ENCODE measurements at regions not wholly inside any gene's neighbourhood (a gene's known extent, or its start where the extent isn't known, plus 50 kb on each side); places are given as distances from the start of the nearest gene placed in this dataset.

DNA sequence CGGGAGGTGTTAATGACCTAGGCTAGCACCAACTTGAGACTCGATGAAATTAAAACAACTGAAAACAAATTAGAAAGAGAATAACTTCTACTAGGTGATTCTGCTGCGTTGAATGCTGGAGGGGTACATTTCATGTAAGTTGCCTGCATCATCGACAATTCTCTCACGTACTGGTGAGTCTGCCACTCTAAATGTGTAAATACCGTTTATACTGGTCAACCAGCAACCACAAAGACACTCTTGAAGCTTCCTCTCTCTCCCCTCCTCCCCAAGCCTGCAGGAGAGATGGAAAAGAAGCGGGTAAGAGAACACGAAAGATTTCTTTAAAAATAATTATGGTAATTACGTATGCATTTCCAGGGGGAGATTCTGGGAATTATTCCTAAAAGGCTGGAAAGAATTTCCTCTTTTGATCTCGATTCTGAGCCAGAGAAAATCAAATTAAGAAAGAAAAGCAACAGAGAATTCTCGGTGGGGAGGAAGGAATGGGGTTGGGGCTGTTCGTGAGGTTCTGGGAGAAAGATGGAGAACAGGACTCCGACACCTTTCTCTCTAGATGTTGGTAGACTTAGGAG lies 68.6 kb upstream of the MRTFB start:
- POLR2A ChIA-PET (ENCODE audit: unreplicated experiment) = no interaction called here
- Histone ChIP-seq H3K4me1 (replicated peaks; ENCODE audit: insufficient read depth) (peaks cover 25% of the 10 kb centered on the region), H3K9me2 (ENCODE audit: insufficient read depth) (no peaks in the 10 kb centered on the region), H3K27me3 (ENCODE audit: insufficient read depth, low read depth) (no peaks in the 10 kb centered on the region), H3K27ac (no peak overlapping the region), H3K4me3 (no peak overlapping the region), H2AFZ (peak overlapping the region; percentile 61), H3F3A (ENCODE audit: insufficient read depth, low read depth) (no peaks in the 10 kb centered on the region), H4K20me1 (ENCODE audit: insufficient read depth) (no peaks in the 10 kb centered on the region), H3K9me3 (ENCODE audit: insufficient read depth, low read depth) (no peaks in the 10 kb centered on the region), H3K4me2 (peak overlapping the region; percentile 66), H3K36me3 (ENCODE audit: low read depth) (no peaks in the 10 kb centered on the region), H3K79me2 (ENCODE audit: low read depth) (no peaks in the 10 kb centered on the region)
- CTCF ChIA-PET = no interaction called here
- TF ChIP-seq EZH2 (IDR thresholded peaks at IDR 0.05; ENCODE audit: low read depth) = no peak
- intact Hi-C loops (cut with micrococcal nuclease; ENCODE audit: unreplicated experiment) = no loop called here
- BruUV-seq (replicated peaks) = no TSS peak
- DNase-seq = no peak

DNA sequence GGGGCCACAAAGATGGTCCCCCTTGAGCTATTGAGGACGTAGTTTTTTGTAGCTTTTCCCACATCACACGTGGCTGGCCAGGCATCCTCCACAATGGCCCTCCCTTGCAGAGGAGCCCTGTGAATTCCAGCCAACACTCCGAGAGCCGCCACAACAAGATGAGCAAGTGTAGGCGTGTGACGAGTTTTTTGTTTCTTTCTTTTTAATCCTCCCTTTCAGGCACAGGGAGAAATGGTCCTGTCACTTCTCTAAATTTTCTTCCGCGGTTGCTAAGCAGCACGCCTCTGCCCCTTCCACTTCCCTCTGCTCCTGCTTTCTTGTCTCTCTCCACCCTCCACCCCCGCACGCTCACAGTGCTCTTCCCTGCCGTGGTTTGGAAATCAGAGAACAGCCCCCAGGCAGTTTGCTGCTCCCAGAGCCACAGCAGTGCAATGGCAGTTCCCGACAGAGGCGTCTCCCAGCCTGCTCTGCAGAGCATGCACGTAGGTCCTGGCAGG lies 68.0 kb upstream of the MRTFB start:
- peak; percentile 61 to 63 for DNase-seq
- Histone ChIP-seq H3K9me2 (ENCODE audit: insufficient read depth) (no peaks in the 10 kb centered on the region), H4K20me1 (ENCODE audit: insufficient read depth) (no peaks in the 10 kb centered on the region), H2AFZ (peak overlapping the region; percentile 61), H3K79me2 (ENCODE audit: low read depth) (no peaks in the 10 kb centered on the region), H3K27me3 (ENCODE audit: insufficient read depth, low read depth) (no peaks in the 10 kb centered on the region), H3F3A (ENCODE audit: insufficient read depth, low read depth) (no peaks in the 10 kb centered on the region), H3K4me1 (replicated peaks; ENCODE audit: insufficient read depth) (peaks cover 24% of the 10 kb centered on the region), H3K4me3 (peak overlapping the region; percentile 43; the same call in 1 of the 2 replicates), H3K27ac (no peak overlapping the region), H3K9me3 (ENCODE audit: insufficient read depth, low read depth) (no peaks in the 10 kb centered on the region), H3K36me3 (ENCODE audit: low read depth) (no peaks in the 10 kb centered on the region), H3K4me2 (peak overlapping the region; percentile 66)
- intact Hi-C loops (cut with micrococcal nuclease; ENCODE audit: unreplicated experiment) = no loop called here
- ChIA-PET CTCF (no interaction called here), POLR2A (ENCODE audit: unreplicated experiment) (no interaction called here)
- BruUV-seq (replicated peaks) = no TSS peak
- TF ChIP-seq EZH2 (IDR thresholded peaks at IDR 0.05; ENCODE audit: low read depth) = no peak
- TF ChIP-seq CTCF (conservative IDR thresholded peaks at IDR 0.05) = no peak

- no peaks in the 10 kb centered on the region for H3F3A ChIP-seq (ENCODE audit: insufficient read depth, low read depth)
- peaks cover 20% of the 10 kb centered on the region for H3K4me1 ChIP-seq (replicated peaks; ENCODE audit: insufficient read depth)
- H3K27me3 ChIP-seq (ENCODE audit: insufficient read depth, low read depth) = no peaks in the 10 kb centered on the region
- no peaks in the 10 kb centered on the region for H3K79me2 ChIP-seq (ENCODE audit: low read depth)
- no TSS peak for BruUV-seq (replicated peaks)
- H3K9me2 ChIP-seq (ENCODE audit: insufficient read depth) = no peaks in the 10 kb centered on the region
- no peak for DNase-seq
- H3K27ac ChIP-seq = no peak overlapping the region
- CTCF ChIA-PET = no interaction called here
- H4K20me1 ChIP-seq (ENCODE audit: insufficient read depth) = no peaks in the 10 kb centered on the region
- POLR2A ChIA-PET (ENCODE audit: unreplicated experiment) = no interaction called here
- no peak overlapping the region for H2AFZ ChIP-seq
- intact Hi-C loops (cut with micrococcal nuclease; ENCODE audit: unreplicated experiment) = no loop called here
- TF ChIP-seq EZH2 (IDR thresholded peaks at IDR 0.05; ENCODE audit: low read depth) (no peak), CTCF (conservative IDR thresholded peaks at IDR 0.05) (no peak)
- no peak overlapping the region for H3K4me2 ChIP-seq
- H3K4me3 ChIP-seq = no peak overlapping the region
- no peaks in the 10 kb centered on the region for H3K36me3 ChIP-seq (ENCODE audit: low read depth)
- no peaks in the 10 kb centered on the region for H3K9me3 ChIP-seq (ENCODE audit: insufficient read depth, low read depth)
Measured at GRCh38 chr16:14004031-14004728, 66.9 kb upstream of the MRTFB start.
